ENCODE measurements at regions not wholly inside any gene's neighbourhood (a gene's known extent, or its start where the extent isn't known, plus 50 kb on each side); places are given as distances from the start of the nearest gene placed in this dataset.

DNA sequence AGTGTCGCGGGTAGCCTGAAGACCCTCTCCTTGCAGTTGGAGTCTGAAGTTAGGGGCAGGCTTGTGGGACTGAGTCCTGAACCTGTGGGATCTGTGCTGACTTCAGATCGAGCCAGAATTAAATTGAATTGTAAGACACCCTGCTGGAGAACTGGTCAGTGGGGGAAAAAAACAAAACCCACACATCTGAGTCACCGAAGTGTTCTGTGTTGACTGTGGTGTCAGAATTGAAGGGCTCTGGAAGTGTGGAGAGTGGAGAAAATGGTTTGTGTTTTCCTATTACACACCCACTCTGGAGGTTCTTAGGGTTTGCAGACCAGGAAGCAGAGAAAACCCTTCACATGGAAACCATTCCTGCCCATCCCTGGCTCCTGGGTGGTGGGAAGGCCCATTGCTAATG lies 209.5 kb upstream of the GALNT2 start:
- TF ChIP-seq, protein P1, sequence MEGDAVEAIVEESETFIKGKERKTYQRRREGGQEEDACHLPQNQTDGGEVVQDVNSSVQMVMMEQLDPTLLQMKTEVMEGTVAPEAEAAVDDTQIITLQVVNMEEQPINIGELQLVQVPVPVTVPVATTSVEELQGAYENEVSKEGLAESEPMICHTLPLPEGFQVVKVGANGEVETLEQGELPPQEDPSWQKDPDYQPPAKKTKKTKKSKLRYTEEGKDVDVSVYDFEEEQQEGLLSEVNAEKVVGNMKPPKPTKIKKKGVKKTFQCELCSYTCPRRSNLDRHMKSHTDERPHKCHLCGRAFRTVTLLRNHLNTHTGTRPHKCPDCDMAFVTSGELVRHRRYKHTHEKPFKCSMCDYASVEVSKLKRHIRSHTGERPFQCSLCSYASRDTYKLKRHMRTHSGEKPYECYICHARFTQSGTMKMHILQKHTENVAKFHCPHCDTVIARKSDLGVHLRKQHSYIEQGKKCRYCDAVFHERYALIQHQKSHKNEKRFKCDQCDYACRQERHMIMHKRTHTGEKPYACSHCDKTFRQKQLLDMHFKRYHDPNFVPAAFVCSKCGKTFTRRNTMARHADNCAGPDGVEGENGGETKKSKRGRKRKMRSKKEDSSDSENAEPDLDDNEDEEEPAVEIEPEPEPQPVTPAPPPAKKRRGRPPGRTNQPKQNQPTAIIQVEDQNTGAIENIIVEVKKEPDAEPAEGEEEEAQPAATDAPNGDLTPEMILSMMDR (IDR thresholded peaks at IDR 0.05) = no peak
- no peaks in the 10 kb centered on the region for H3K36me3 ChIP-seq (ENCODE audit: control insufficient read depth, insufficient read depth, low read length)
- H3K79me2 ChIP-seq = no peaks in the 10 kb centered on the region
- no peak overlapping the region for H3K4me2 ChIP-seq (ENCODE audit: low read length)
- H3K4me1 ChIP-seq = no peaks in the 10 kb centered on the region
- H3K27me3 ChIP-seq (ENCODE audit: control insufficient read depth, insufficient read depth, low read length) = no peaks in the 10 kb centered on the region
- no peak overlapping the region for H3K27ac ChIP-seq
- H3K4me3 ChIP-seq (ENCODE audit: low read depth, low read length) = no peak overlapping the region
- H2AFZ ChIP-seq = no peak overlapping the region
- H3K9ac ChIP-seq = no peak overlapping the region
- H3K9me3 ChIP-seq (ENCODE audit: control insufficient read depth, low read length) = no peaks in the 10 kb centered on the region

DNA sequence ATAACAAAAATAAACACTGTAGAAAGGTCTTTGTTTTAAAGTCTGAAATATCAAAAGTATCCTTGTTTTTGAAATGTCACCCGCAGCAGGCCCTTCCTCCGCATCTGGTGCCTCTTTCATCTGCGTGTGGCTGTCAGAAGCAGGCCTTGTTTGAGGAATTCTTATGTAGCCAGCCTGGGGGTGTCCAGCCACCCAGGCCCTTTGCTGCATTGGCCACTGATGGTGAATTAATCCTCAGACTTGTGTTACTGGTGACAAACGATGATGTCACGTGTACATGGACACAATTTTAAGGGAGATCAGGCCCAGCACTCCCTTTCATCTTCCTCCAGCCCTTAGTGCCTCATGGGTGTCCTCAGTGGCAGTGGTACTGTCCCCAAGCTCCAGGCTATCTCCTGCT lies 208.0 kb upstream of the GALNT2 start:
- Histone ChIP-seq H3K27ac (no peak overlapping the region), H3K4me2 (ENCODE audit: low read length) (no peak overlapping the region), H3K27me3 (ENCODE audit: control insufficient read depth, insufficient read depth, low read length) (no peaks in the 10 kb centered on the region), H3K9ac (no peak overlapping the region), H3K9me3 (ENCODE audit: control insufficient read depth, low read length) (no peaks in the 10 kb centered on the region), H3K79me2 (no peaks in the 10 kb centered on the region), H2AFZ (no peak overlapping the region), H3K4me3 (ENCODE audit: low read depth, low read length) (no peak overlapping the region), H3K36me3 (ENCODE audit: control insufficient read depth, insufficient read depth, low read length) (no peaks in the 10 kb centered on the region), H3K4me1 (no peaks in the 10 kb centered on the region)
- TF ChIP-seq, protein P1 (IDR thresholded peaks at IDR 0.05) = no peak

DNA sequence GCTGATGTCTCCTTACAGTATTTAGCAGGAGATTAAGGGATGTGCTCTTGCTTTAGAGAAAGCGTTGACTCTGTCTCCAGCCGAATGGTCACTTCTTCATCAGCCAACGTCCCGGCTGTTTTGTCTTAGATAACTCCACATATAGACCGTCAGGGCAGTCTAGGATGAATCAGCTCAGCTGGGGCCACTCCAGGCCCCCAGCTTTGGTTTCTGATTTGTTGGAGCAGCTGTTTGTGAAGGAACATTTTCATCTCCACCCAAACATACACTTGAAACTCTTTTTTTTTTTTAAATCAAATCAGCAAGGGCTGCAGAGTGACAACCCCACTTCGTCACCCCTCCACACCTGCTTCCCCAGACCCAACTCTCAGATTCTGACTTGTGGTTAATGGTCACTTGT lies 206.1 kb upstream of the GALNT2 start:
- no peak overlapping the region for H3K4me2 ChIP-seq (ENCODE audit: low read length)
- H3K27me3 ChIP-seq (ENCODE audit: control insufficient read depth, insufficient read depth, low read length) = no peaks in the 10 kb centered on the region
- no peak overlapping the region for H2AFZ ChIP-seq
- H3K9me3 ChIP-seq (ENCODE audit: control insufficient read depth, low read length) = no peaks in the 10 kb centered on the region
- no peaks in the 10 kb centered on the region for H3K79me2 ChIP-seq
- TF ChIP-seq, protein P1 (IDR thresholded peaks at IDR 0.05) = no peak
- no peak overlapping the region for H3K27ac ChIP-seq
- H3K36me3 ChIP-seq (ENCODE audit: control insufficient read depth, insufficient read depth, low read length) = no peaks in the 10 kb centered on the region
- no peak overlapping the region for H3K4me3 ChIP-seq (ENCODE audit: low read depth, low read length)
- no peaks in the 10 kb centered on the region for H3K4me1 ChIP-seq
- H3K9ac ChIP-seq = no peak overlapping the region

DNA sequence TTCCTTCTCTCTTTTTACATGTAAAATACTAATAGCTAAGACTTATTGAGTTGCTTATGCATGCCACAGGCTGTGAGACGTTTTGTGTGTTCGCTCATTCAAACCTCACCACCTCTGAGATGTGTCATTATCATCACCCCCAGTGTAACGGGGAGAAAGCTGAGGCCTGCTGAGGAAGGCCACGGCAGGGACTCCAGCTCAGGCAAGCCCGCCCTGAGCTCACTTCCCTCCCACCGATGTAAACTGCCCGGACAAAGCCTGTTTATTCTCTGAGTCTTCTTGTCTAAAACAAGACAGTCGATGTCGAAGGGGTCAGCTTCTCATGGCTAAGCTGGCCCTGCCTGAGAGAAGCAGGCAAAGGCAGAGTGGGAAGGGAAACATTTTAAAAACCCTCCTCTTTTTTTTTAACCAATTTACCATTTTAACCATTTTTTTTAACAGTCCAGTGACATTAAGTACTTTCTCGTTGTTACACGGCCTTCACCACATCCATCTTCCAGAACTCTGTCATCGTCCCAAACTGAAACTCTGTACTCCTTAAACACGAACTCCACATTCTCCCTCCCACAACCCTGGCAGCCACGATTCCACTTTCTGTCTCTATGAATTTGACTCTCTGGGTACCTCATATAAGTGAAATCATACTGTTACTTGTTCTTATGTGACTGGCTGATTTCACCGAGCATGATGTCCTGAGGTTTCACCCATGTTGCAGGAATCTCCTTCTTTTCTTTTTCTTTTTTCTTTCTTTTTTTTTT lies 204.8 kb upstream of the GALNT2 start:
- TF ChIP-seq, protein P1 (IDR thresholded peaks at IDR 0.05) = no peak
- Histone ChIP-seq H3K79me2 (no peaks in the 10 kb centered on the region), H2AFZ (no peak overlapping the region), H3K27me3 (ENCODE audit: control insufficient read depth, insufficient read depth, low read length) (no peaks in the 10 kb centered on the region), H3K27ac (no peak overlapping the region), H3K9me3 (ENCODE audit: control insufficient read depth, low read length) (no peaks in the 10 kb centered on the region), H3K36me3 (ENCODE audit: control insufficient read depth, insufficient read depth, low read length) (no peaks in the 10 kb centered on the region), H3K4me1 (no peaks in the 10 kb centered on the region), H3K9ac (no peak overlapping the region), H3K4me2 (ENCODE audit: low read length) (no peak overlapping the region), H3K4me3 (ENCODE audit: low read depth, low read length) (no peak overlapping the region)

Measured in parathyroid adenoma (tissue), 2 donors.